Epidermal melanocyte (primary cell): ENCODE measurements at regions not wholly inside any gene's neighbourhood (a gene's known extent, or its start where the extent isn't known, plus 50 kb on each side); places are given as distances from the start of the nearest gene placed in this dataset.
"Not testable (repeated sequence)": the region's sequence is repeated elsewhere in the genome, so short reads cannot be mapped to it uniquely, and the experiment has no call there.

Experiments used
- DNase-seq: peaks from one replicate; pipeline ENCODE4 v3.0.0; 2011; ENCODE audit warnings: low spot score; ENCODE audit not compliant: insufficient read length

- DNase-seq, result peak; percentile 50
These were observed 52.7 kb downstream of the KCNA5 start for GRCh38 chr12:5096241-5096924.

GRCh38 chr12:5097786-5098185 is 54.1 kb downstream of the KCNA5 start:
- DNase-seq, result no peak

GRCh38 chr12:5099136-5099535 is 55.5 kb downstream of the KCNA5 start:
- DNase-seq, result no peak

- DNase-seq, result no peak
These were observed 55.9 kb downstream of the KCNA5 start for GRCh38 chr12:5099591-5099990.

GRCh38 chr12:5101686-5102085 is 58.0 kb downstream of the KCNA5 start:
- DNase-seq, result no peak

GRCh38 chr12:5102261-5102789 is 58.6 kb downstream of the KCNA5 start:
- no peak for DNase-seq

GRCh38 chr12:5102806-5103205 is 59.1 kb downstream of the KCNA5 start:
- no peak for DNase-seq

GRCh38 chr12:5110345-5110744 is 66.7 kb downstream of the KCNA5 start:
- no peak for DNase-seq

- DNase-seq, result no peak
These were observed 70.8 kb downstream of the KCNA5 start for GRCh38 chr12:5114436-5114835.

- not testable (repeated sequence) for DNase-seq
These were observed 78.1 kb downstream of the KCNA5 start for GRCh38 chr12:5121784-5122183.

- DNase-seq, result not testable (repeated sequence)
These were observed 78.7 kb downstream of the KCNA5 start for GRCh38 chr12:5122256-5122831.

- no peak for DNase-seq
These were observed 80.2 kb downstream of the KCNA5 start for GRCh38 chr12:5123921-5124320.

GRCh38 chr12:5124401-5124800 is 80.7 kb downstream of the KCNA5 start:
- DNase-seq, result no peak

GRCh38 chr12:5134861-5135525 is 91.3 kb downstream of the KCNA5 start:
- DNase-seq, result no peak

GRCh38 chr12:5138256-5138655 is 94.6 kb downstream of the KCNA5 start:
- DNase-seq, result no peak

- no peak for DNase-seq
These were observed 95.2 kb downstream of the KCNA5 start for GRCh38 chr12:5138845-5139244.

- no peak for DNase-seq
These were observed 96.1 kb downstream of the KCNA5 start for GRCh38 chr12:5139751-5140150.

- DNase-seq, result no peak
These were observed 96.5 kb downstream of the KCNA5 start for GRCh38 chr12:5140190-5140589.

GRCh38 chr12:5148880-5149279 is 105.2 kb downstream of the KCNA5 start:
- DNase-seq, result no peak

GRCh38 chr12:5154091-5154490 is 110.4 kb downstream of the KCNA5 start:
- DNase-seq, result no peak

- no peak for DNase-seq
These were observed 112.2 kb downstream of the KCNA5 start for GRCh38 chr12:5155866-5156265.

- DNase-seq, result no peak
These were observed 117.1 kb downstream of the KCNA5 start for GRCh38 chr12:5160827-5161226.

- no peak for DNase-seq
These were observed 120.0 kb downstream of the KCNA5 start for GRCh38 chr12:5163661-5164060.
